GM12878 (cell line): ENCODE measurements at regions not wholly inside any gene's neighbourhood (a gene's known extent, or its start where the extent isn't known, plus 50 kb on each side); places are given as distances from the start of the nearest gene placed in this dataset.

Experiments
- ATAC-seq: fragments of 200-7000 bp; cut with Tn5 transposase; 3 replicates; pipeline ENCODE4 v1.9.1; 2020; ENCODE audit warnings: mild to moderate bottlenecking, moderate library complexity
- BruUV-seq: library from RNA; stranded (reverse); fragments of 400-500 nt; replicated peaks from 2 replicates; lab custom pipeline; 2021; lab: Mats Ljungman, UMichigan
- CTCF ChIA-PET: fragments of 300-600 bp; sonication (Branson Sonifier 250); formaldehyde crosslinking; extraction: SDS; loops from one replicate; lab custom pipeline; 2021; ENCODE audit warnings: inconsistent platforms; lab: Yijun Ruan, JAX
- POLR2A ChIA-PET: fragments of 350-600 bp; formaldehyde crosslinking; extraction: SDS; loops from one replicate; lab custom pipeline; 2021; ENCODE audit warnings: inconsistent platforms; lab: Charles Lee
- RAD21 ChIA-PET: fragments of 300-600 bp; sonication (Branson Sonifier 250); formaldehyde crosslinking; loops from one replicate; lab custom pipeline; 2023; ENCODE audit warnings: antibody characterized with exemption; ENCODE audit not compliant: unreplicated experiment; lab: Charles Lee
- SMC1A ChIA-PET: fragments of 300-600 bp; sonication (Branson Sonifier 250); formaldehyde crosslinking; loops from one replicate; lab custom pipeline; 2023; ENCODE audit not compliant: unreplicated experiment, uncharacterized antibody; lab: Charles Lee
- DNase-seq: peaks from one replicate; pipeline ENCODE4 v3.0.0-alpha.2; 2011; ENCODE audit warnings: low read depth, low spot score
- FAIRE-seq: peaks from 3 replicates; lab custom pipeline; 2011; peaks lifted over from hg19 to GRCh38; lab: Jason Lieb, UNC
- H2AFZ ChIP-seq: 2 replicates; pipeline ENCODE4 v1.6.0; 2011; ENCODE audit warnings: low read depth, low read length, control low read depth; ENCODE audit not compliant: control insufficient read depth
- H3K27ac ChIP-seq: 2 replicates; pipeline ENCODE4 v1.5.1; 2011; ENCODE audit warnings: control low read depth; ENCODE audit not compliant: control insufficient read depth, insufficient read depth
- H3K27me3 ChIP-seq, 2 experiments: replicated peaks in 1 of 2; 2 replicates each; pipeline versions ENCODE4 v1.6.0 to v1.6.1; 2011; ENCODE audit warnings: low read length in 1 of 2; ENCODE audit not compliant: control insufficient read depth in 2 of 2, insufficient read depth in 2 of 2
- H3K36me3 ChIP-seq, 2 experiments: 2 replicates each; pipeline ENCODE4 v1.5.1; 2011; ENCODE audit warnings: low read length in 1 of 2; ENCODE audit not compliant: control insufficient read depth in 2 of 2, insufficient read depth in 2 of 2
- H3K4me1 ChIP-seq: 2 replicates; pipeline ENCODE4 v1.6.1; 2011; ENCODE audit warnings: mild to moderate bottlenecking, low read length, moderate library complexity, mixed read lengths; ENCODE audit not compliant: control insufficient read depth, insufficient read depth
- H3K4me2 ChIP-seq: 2 replicates; pipeline ENCODE4 v1.6.0; 2011; ENCODE audit warnings: control low read depth; ENCODE audit not compliant: control insufficient read depth, insufficient read depth
- H3K4me3 ChIP-seq: fragments of 200-600 bp; sonication (generic); 2 replicates; pipeline ENCODE4 v1.5.1; 2016
- H3K79me2 ChIP-seq: 2 replicates; pipeline ENCODE4 v1.6.0; 2011; ENCODE audit warnings: low read length; ENCODE audit not compliant: control insufficient read depth, insufficient read depth
- H3K9ac ChIP-seq: 2 replicates; pipeline ENCODE4 v1.8.0; 2011; ENCODE audit warnings: low read length, control low read depth, mixed read lengths; ENCODE audit not compliant: control insufficient read depth, insufficient read depth
- H3K9me3 ChIP-seq: replicated peaks from 3 replicates; pipeline ENCODE4 v1.5.1; 2011; ENCODE audit warnings: mild to moderate bottlenecking, low read length; ENCODE audit not compliant: control insufficient read depth, insufficient read depth
- H4K20me1 ChIP-seq: 2 replicates; pipeline ENCODE4 v1.6.0; 2011; ENCODE audit not compliant: control insufficient read depth, insufficient read depth
- ASH2L ChIP-seq: fragments of 300-600, 200-600 bp; sonication (generic); IDR thresholded peaks from 2 replicates; pipeline ENCODE4 v1.6.1; 2017; ENCODE audit warnings: low read depth, mild to moderate bottlenecking, borderline replicate concordance
- BCL11A ChIP-seq: IDR thresholded peaks from 2 replicates; pipeline ENCODE4 v1.6.1; 2011; ENCODE audit warnings: low read depth, low read length
- BRCA1 ChIP-seq: IDR thresholded peaks from 2 replicates; pipeline ENCODE4 v1.6.1; 2011; ENCODE audit warnings: low read depth, low read length, improper control_type of control experiment
- DPF2 ChIP-seq: fragments of 450-650 bp; IDR thresholded peaks from 2 replicates; pipeline ENCODE4 v1.6.1; 2017; ENCODE audit warnings: mild to moderate bottlenecking
- HCFC1 ChIP-seq: fragments of 150-350 bp; IDR thresholded peaks from 2 replicates; pipeline ENCODE4 v1.6.1; 2014; ENCODE audit warnings: low read length
- HDAC2 ChIP-seq: fragments of 200-600 bp; sonication (generic); IDR thresholded peaks from 2 replicates; pipeline ENCODE4 v1.6.1; 2017
- JUNB ChIP-seq: IDR thresholded peaks from 2 replicates; pipeline ENCODE4 v1.6.1; 2016; ENCODE audit warnings: antibody characterized with exemption, mild to moderate bottlenecking
- MAX ChIP-seq: IDR thresholded peaks from 2 replicates; pipeline ENCODE4 v1.6.1; 2012; ENCODE audit warnings: low read depth, low read length, improper control_type of control experiment
- PAX5 ChIP-seq: IDR thresholded peaks from 2 replicates; pipeline ENCODE4 v1.6.1; 2011; ENCODE audit warnings: low read depth, low read length, borderline replicate concordance
- POLR2AphosphoS2 ChIP-seq: IDR thresholded peaks from 2 replicates; pipeline ENCODE4 v1.6.1; 2011; ENCODE audit warnings: low read depth, mild to moderate bottlenecking, low read length, improper control_type of control experiment, moderate library complexity
- RBBP5 ChIP-seq: fragments of 200-600 bp; sonication (generic); conservative IDR thresholded peaks from 2 replicates; pipeline ENCODE4 v1.6.1; 2016
- SMAD5 ChIP-seq: IDR thresholded peaks from 2 replicates; pipeline ENCODE4 v1.6.1; 2016; ENCODE audit warnings: antibody characterized with exemption, low read depth
- SREBF1 ChIP-seq: IDR thresholded peaks from 2 replicates; pipeline ENCODE4 v1.6.1; 2012; ENCODE audit warnings: mild to moderate bottlenecking, low read length
- STAT1 ChIP-seq: fragments of 450-650 bp; conservative IDR thresholded peaks from 2 replicates; pipeline ENCODE4 v1.6.1; 2014; ENCODE audit warnings: antibody characterized with exemption, mild to moderate bottlenecking
- SUPT20H ChIP-seq: IDR thresholded peaks from 2 replicates; pipeline ENCODE4 v1.6.1; 2011; ENCODE audit warnings: low read depth, mild to moderate bottlenecking, low read length, moderate library complexity, borderline replicate concordance; ENCODE audit not compliant: control insufficient read depth
- TAF1 ChIP-seq: IDR thresholded peaks from 2 replicates; pipeline ENCODE4 v1.6.1; 2011; ENCODE audit warnings: mild to moderate bottlenecking, low read depth, low read length, borderline replicate concordance
- TCF12 ChIP-seq: IDR thresholded peaks from 2 replicates; pipeline ENCODE4 v1.6.1; 2011; ENCODE audit warnings: low read depth, mild to moderate bottlenecking, low read length
- USF1 ChIP-seq: IDR thresholded peaks from 2 replicates; pipeline ENCODE4 v1.6.1; 2011; ENCODE audit warnings: borderline replicate concordance, low read depth, mild to moderate bottlenecking, moderate library complexity, mixed read lengths, low read length; ENCODE audit not compliant: insufficient read depth; ENCODE audit errors: extremely low read length
- WRNIP1 ChIP-seq: IDR thresholded peaks from 2 replicates; pipeline ENCODE4 v1.6.1; 2011; ENCODE audit warnings: low read depth, low read length, improper control_type of control experiment, borderline replicate concordance
- ZNF207 ChIP-seq: fragments of 450-650 bp; IDR thresholded peaks from 2 replicates; pipeline ENCODE4 v1.6.1; 2014; ENCODE audit warnings: antibody characterized with exemption, mild to moderate bottlenecking, borderline replicate concordance
- ZNF24 ChIP-seq: fragments of 450-650 bp; IDR thresholded peaks from 2 replicates; pipeline ENCODE4 v1.6.1; 2017; ENCODE audit warnings: antibody characterized with exemption, mild to moderate bottlenecking
- ZSCAN29 ChIP-seq: fragments of 450-650 bp; IDR thresholded peaks from 2 replicates; pipeline ENCODE4 v1.6.1; 2017; ENCODE audit warnings: mild to moderate bottlenecking, moderate library complexity
- ZZZ3 ChIP-seq: IDR thresholded peaks from 2 replicates; pipeline ENCODE4 v1.6.1; 2011; ENCODE audit warnings: low read depth; ENCODE audit not compliant: control insufficient read depth, insufficient read length
- WGBS: methylation state at CpG from one replicate; pipeline ENCODE4 v1.1.6; 2016; ENCODE audit warnings: low lambda C conversion rate; ENCODE audit not compliant: insufficient replicate concordance, insufficient coverage; ENCODE audit errors: missing lambda C conversion rate; 5-methylcytosine and 5-hydroxymethylcytosine counted together
- in situ Hi-C: fragments of 300-500 bp; cut with MboI; formaldehyde crosslinking; loops from 9 replicates; pipeline ENCODE4 v1.14.3; 2018; ENCODE audit warnings: mixed read lengths
- intact Hi-C: fragments of 100-400 bp; cut with micrococcal nuclease; formaldehyde crosslinking; loops from one replicate; pipeline ENCODE4 v1.14.2; 2022; ENCODE audit not compliant: unreplicated experiment
- TF ChIP-seq, protein P1 (sequence below): fragments of 450-650 bp; IDR thresholded peaks from 2 replicates; pipeline ENCODE4 v1.6.1; 2017; ENCODE audit warnings: borderline replicate concordance
- TF ChIP-seq, protein P2 (sequence below): IDR thresholded peaks from 2 replicates; pipeline ENCODE4 v1.6.1; 2012; ENCODE audit warnings: low read depth, low read length, improper control_type of control experiment

DNA sequence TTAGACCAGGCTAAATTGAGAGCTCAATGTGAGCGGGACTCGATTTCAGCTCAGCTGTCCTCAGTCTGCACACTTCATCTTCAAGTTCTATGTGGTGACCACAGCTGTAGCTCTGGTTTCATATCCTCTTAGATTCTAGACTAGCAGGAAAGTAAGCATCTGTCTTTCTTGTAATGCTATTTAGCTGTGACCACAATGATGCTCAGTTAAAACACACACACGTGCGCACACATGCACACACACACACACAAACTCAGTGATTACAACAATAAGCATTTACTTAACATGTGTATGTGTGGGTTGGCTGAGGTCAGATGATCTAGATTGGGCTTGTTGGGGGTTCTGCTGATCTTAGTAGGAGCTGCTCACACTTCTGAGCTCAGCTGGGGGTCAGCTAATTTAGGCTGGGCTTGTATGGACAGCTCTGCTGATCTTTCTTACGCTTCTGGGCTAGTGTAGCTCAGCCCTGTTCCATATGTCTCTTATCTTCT is 82.5 kb downstream of the ZNF365 start:
- FAIRE-seq (peak; percentile 97), ATAC-seq (peak; percentile 97), DNase-seq (peak; percentile 86)
- Histone ChIP-seq H3K4me2 (peak overlapping the region; percentile 58), H2AFZ (no peak overlapping the region), H3K79me2 (no peaks in the 10 kb centered on the region), H3K4me3 (no peak overlapping the region), H3K36me3 (no peaks in the 10 kb centered on the region), H3K4me1 (peaks cover 21% of the 10 kb centered on the region), H3K9ac (no peak overlapping the region), H3K27ac (no peak overlapping the region), H4K20me1 (no peaks in the 10 kb centered on the region), H3K27me3 (peaks cover 0 to 2% of the 10 kb centered on the region in 2 experiments; a peak in 1 of 4 replicates), H3K9me3 (no peaks in the 10 kb centered on the region)
- in situ Hi-C loops (no loop called here), intact Hi-C loops (loop anchor here (5.0 kb wide), 1 partner anchor 71 kb away; no protein-coding TSS in a partner anchor)
- CTCF ChIA-PET: interaction anchor here (0.9 to 3.3 kb wide), 13 partner anchors 9 to 1263 kb away, joined by 3 to 31 read pairs (median 4); no protein-coding TSS in a partner anchor
- BruUV-seq: no TSS peak
- POLR2A ChIA-PET: interaction anchor here (0.6 to 1.3 kb wide), 4 partner anchors 11 to 1112 kb away, joined by 3 to 5 read pairs (median 4); no protein-coding TSS in a partner anchor
- 6% methylated on average over 5 of the region's 5 CpGs for WGBS
- SMC1A ChIA-PET: interaction anchor here (0.6 to 4.0 kb wide), 18 partner anchors 9 to 1413 kb away, joined by 3 to 19 read pairs (median 3); no protein-coding TSS in a partner anchor
- RAD21 ChIA-PET: interaction anchor here (0.7 to 4.5 kb wide), 18 partner anchors 10 to 685 kb away, joined by 3 to 17 read pairs (median 3); partner anchors contain the start of gene EGR2
- TF ChIP-seq TCF12: peak; percentile 98
- no peak for TF ChIP-seq TAF1
- no peak for TF ChIP-seq STAT1
- TF ChIP-seq SMAD5: no peak
- no peak for TF ChIP-seq ASH2L
- peak; percentile 82 for TF ChIP-seq ZNF24
- peak; percentile 98 for TF ChIP-seq DPF2
- TF ChIP-seq USF1: no peak
- TF ChIP-seq SUPT20H: no peak
- TF ChIP-seq, protein P1, sequence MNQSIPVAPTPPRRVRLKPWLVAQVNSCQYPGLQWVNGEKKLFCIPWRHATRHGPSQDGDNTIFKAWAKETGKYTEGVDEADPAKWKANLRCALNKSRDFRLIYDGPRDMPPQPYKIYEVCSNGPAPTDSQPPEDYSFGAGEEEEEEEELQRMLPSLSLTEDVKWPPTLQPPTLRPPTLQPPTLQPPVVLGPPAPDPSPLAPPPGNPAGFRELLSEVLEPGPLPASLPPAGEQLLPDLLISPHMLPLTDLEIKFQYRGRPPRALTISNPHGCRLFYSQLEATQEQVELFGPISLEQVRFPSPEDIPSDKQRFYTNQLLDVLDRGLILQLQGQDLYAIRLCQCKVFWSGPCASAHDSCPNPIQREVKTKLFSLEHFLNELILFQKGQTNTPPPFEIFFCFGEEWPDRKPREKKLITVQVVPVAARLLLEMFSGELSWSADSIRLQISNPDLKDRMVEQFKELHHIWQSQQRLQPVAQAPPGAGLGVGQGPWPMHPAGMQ: no peak
- no peak for TF ChIP-seq POLR2AphosphoS2
- no peak for TF ChIP-seq MAX
- no peak for TF ChIP-seq HDAC2
- TF ChIP-seq WRNIP1: no peak
- no peak for TF ChIP-seq RBBP5
- TF ChIP-seq, protein P2, sequence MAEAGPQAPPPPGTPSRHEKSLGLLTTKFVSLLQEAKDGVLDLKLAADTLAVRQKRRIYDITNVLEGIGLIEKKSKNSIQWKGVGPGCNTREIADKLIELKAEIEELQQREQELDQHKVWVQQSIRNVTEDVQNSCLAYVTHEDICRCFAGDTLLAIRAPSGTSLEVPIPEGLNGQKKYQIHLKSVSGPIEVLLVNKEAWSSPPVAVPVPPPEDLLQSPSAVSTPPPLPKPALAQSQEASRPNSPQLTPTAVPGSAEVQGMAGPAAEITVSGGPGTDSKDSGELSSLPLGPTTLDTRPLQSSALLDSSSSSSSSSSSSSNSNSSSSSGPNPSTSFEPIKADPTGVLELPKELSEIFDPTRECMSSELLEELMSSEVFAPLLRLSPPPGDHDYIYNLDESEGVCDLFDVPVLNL: no peak
- TF ChIP-seq ZZZ3: no peak
- TF ChIP-seq JUNB: no peak
- no peak for TF ChIP-seq ZNF207
- peak; percentile 94 for TF ChIP-seq PAX5
- TF ChIP-seq BCL11A: peak; percentile 93
- no peak for TF ChIP-seq BRCA1
- no peak for TF ChIP-seq ZSCAN29
- TF ChIP-seq SREBF1: no peak
- no peak for TF ChIP-seq HCFC1
